Stimulated activated naive CD8-positive, alpha-beta T cell treated with anti-CD3 and anti-CD28 coated beads, Interleukin-15, amount 100 ng/mL, for 72 hours (primary cell): ENCODE measurements at regions not wholly inside any gene's neighbourhood (a gene's known extent, or its start where the extent isn't known, plus 50 kb on each side); places are given as distances from the start of the nearest gene placed in this dataset.
"Not testable (repeated sequence)": the region's sequence is repeated elsewhere in the genome, so short reads cannot be mapped to it uniquely, and the experiment has no call there.

ENCODE experiments used
- ATAC-seq: fragments of 150-1000 bp; cut with Tn5 transposase; 2 replicates; pipeline ENCODE4 v1.10.0; 2021; ENCODE audit warnings: mild to moderate bottlenecking, moderate library complexity
- DNase-seq, 2 donors: peaks; one replicate each; pipeline ENCODE4 v3.0.0; 2021 to 2022
- H3K27ac Mint-ChIP-seq, 2 donors: one replicate each; pipeline ENCODE4 v1.8.0; 2022; ENCODE audit warnings: mild to moderate bottlenecking in 2 of 2, mixed read lengths in 2 of 2, moderate library complexity in 2 of 2
- H3K27me3 Mint-ChIP-seq: one replicate; pipeline ENCODE4 v1.8.0; 2022; ENCODE audit warnings: mixed read lengths
- H3K4me1 Mint-ChIP-seq: one replicate; pipeline ENCODE4 v1.8.0; 2022; ENCODE audit warnings: mild to moderate bottlenecking, mixed read lengths
- H3K4me3 Mint-ChIP-seq, 2 donors: one replicate each; pipeline ENCODE4 v1.8.0; 2022; ENCODE audit warnings: mild to moderate bottlenecking in 2 of 2, mixed read lengths in 2 of 2, moderate library complexity in 1 of 2
- H3K9me3 Mint-ChIP-seq, 2 donors: one replicate each; pipeline ENCODE4 v1.8.0; 2022; ENCODE audit warnings: mixed read lengths in 2 of 2

DNA sequence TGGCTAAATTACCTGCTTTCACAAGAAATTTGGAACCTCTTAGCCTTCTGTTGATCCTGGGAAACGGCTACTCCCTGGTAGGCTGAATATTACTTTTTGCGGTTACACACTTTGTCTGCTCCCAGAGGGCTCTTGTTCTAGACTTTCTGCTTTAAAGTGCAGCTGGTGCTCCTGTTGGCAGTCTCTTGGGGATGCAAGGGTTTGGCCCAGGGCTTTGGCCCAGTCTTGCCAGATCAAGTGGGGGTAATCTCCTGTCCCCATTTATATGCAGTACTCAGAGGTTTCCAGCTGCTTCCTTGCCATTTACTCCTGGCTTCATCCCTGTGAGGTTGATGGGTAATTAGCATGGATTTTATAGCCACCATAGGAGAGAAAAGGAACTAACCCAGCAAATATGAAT is 558.2 kb upstream of the MIS18BP1 start:
- DNase-seq, result no peak
- Mint-ChIP-seq H3K4me1 (no peaks in the 10 kb centered on the region), H3K9me3 (peaks cover 4 to 6% of the 10 kb centered on the region in 2 donors), H3K27me3 (no peaks in the 10 kb centered on the region), H3K4me3 (no peak overlapping the region), H3K27ac (no peak overlapping the region)
- no peak for ATAC-seq

DNA sequence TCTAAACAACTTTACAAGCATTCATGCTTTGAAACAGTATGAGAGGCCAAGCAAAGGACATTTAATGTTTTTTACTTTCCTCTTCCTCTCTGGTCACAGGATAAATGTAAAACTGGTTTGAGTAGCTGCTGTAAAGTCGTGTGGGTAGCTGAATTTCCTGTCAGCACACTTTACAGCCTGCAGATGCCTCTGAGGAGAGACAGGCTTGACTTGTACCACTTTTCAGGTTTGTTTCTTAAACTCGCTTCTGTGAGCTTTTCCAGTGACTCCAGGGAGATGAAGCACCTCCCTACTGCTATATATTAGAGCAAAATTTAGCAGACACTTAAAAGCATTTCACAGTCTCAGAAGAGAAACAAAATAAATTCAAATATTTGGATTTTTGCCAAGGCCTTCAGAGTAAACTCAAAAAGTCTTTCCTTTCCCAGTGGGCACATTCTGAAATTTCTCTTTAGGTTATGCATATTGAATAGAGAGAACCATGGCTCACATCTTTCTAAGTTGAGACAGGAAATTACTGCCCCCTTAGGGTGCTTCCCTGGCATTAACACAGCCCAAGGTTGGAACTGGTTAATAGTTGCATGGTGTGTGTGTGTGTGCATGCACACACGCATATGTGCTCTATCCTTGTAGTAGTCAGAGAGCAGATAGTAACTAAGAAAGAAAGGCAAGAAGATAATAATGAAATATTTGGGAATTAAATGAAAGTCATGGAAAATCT is 557.3 kb upstream of the MIS18BP1 start:
- Mint-ChIP-seq H3K27me3 (no peaks in the 10 kb centered on the region), H3K9me3 (peaks cover 0 to 6% of the 10 kb centered on the region in 2 donors), H3K4me1 (no peaks in the 10 kb centered on the region), H3K4me3 (no peak overlapping the region), H3K27ac (no peak overlapping the region)
- DNase-seq (no peak), ATAC-seq (no peak)

DNA sequence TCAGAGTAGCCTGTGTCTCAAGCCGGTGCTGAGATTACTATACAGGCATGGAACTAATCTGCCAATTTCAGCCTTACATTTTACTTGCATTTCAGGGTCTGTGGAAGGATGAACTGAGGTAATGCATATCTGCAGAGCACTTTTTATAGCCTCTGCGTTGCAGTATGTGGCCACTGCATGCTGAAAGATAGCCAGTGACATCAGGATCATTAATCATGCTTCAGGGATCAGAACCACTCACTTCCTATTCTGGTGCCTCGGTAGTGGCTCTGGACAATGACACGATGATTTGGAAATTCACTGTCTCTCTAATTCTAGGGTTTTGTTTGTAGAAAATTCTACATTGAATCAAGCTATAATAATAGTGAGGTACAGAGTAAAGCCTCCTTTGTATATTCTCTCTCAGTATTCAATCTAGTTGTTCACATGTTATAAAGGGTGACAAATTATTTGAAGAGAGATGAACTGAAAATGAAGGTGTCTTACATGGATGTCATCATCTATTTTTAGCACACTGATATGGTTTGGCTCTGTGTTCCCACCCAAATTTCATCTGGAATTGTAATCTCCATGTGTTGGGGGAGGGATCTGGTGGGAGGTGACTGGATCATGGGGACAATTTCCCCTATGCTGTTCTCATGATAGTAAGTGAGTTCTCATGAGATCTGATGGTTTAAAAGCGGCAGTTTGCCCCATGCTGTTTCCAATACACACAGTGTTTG is 554.3 kb upstream of the MIS18BP1 start:
- no peaks in the 10 kb centered on the region for H3K4me1 Mint-ChIP-seq
- H3K27me3 Mint-ChIP-seq, result no peaks in the 10 kb centered on the region
- no peaks in the 10 kb centered on the region for H3K9me3 Mint-ChIP-seq
- no peak for ATAC-seq
- no peak overlapping the region for H3K4me3 Mint-ChIP-seq
- no peak for DNase-seq
- H3K27ac Mint-ChIP-seq, result no peak overlapping the region

DNA sequence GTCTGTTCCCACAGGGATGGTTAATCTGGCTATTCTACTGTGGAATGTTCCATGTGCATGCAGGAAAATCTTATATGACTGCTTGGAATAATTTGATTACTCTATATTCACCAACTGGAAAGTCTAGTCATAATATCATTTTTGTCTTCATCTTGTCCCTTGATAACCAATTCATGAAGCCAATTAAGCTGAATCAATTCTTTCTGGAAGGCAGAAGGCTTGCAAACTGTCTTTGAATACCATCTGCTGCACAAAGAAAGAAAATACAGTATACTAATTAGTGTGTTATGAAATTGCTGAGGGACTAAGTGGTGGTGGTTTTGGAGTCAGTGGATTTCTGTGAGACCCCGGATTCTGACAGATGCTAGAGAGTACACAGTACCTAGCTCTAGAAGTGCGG is 546.5 kb upstream of the MIS18BP1 start:
- DNase-seq (no peak), ATAC-seq (no peak)
- Mint-ChIP-seq H3K4me3 (no peak overlapping the region), H3K27ac (no peak overlapping the region), H3K4me1 (no peaks in the 10 kb centered on the region), H3K9me3 (no peaks in the 10 kb centered on the region), H3K27me3 (no peaks in the 10 kb centered on the region)

DNA sequence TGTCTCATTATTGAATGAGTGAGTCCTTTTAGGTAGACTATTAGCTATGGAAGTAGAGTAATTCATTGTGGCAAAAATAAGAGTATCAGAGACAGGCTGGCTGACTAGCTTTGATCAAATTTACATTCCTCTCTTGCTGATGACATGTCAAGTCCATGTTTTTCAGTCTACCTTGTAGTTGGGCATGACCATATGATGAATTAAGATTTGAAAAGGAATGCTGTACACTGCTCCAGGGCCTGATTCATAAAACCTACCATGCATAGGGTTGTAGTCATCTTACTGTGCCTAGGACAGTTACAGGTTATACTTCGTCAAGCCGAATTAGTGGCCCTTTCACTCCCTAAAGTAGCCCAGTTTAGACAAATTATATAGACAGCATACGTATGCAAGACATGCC is 545.7 kb upstream of the MIS18BP1 start:
- DNase-seq, result no peak

DNA sequence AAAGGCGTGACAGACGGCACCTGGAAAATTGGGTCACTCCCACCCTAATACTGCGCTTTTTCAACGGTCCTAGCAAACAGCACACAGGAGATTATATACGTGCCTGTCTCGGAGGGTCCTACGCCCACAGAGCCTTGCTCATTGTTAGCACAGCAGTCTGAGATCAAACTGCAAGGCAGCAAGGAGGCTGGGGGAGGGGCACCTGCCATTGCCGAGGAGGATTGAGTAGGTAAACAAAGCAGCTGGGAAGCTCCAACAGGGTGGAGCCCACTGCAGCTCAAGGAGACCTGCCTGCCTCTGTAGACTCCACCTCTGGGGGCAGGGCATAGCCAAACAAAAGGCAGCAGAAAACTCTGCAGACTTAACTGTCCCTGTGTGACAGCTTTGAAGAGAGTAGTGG is 543.0 kb upstream of the MIS18BP1 start:
- DNase-seq, H3K4me1 Mint-ChIP-seq, H3K4me3 Mint-ChIP-seq, ATAC-seq, H3K9me3 Mint-ChIP-seq, H3K27ac Mint-ChIP-seq, H3K27me3 Mint-ChIP-seq: not testable (repeated sequence)

More for the DNA sequence above, 545.7 kb upstream of the MIS18BP1 start:
- no peak overlapping the region for H3K27ac Mint-ChIP-seq
- H3K4me1 Mint-ChIP-seq, result no peaks in the 10 kb centered on the region
- H3K4me3 Mint-ChIP-seq, result no peak overlapping the region
- H3K27me3 Mint-ChIP-seq, result no peaks in the 10 kb centered on the region
- ATAC-seq, result no peak
- H3K9me3 Mint-ChIP-seq, result no peaks in the 10 kb centered on the region

DNA sequence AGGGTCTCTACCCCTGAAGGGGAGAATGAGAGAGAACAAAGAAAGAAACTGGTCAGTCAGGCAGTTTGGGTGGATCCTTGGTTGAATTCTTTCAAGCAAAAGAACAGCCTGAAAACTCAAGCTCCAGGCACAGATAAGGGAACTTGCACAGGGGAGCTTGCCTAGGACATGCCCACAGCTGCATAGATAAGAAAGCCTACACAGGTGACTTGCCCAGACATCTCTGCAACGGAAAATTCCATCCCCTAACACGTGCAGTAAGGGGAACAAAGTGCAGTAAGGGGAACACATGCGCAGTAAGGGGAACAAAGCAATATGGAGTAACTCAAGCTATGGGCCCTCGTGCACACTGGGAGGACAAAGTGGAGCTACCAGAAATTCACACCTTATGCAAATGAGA is 540.1 kb upstream of the MIS18BP1 start:
- Mint-ChIP-seq H3K4me3 (no peak overlapping the region), H3K27me3 (no peaks in the 10 kb centered on the region), H3K4me1 (no peaks in the 10 kb centered on the region), H3K9me3 (peaks cover 0 to 7% of the 10 kb centered on the region in 2 donors), H3K27ac (no peak overlapping the region)
- DNase-seq, result no peak
- no peak for ATAC-seq

DNA sequence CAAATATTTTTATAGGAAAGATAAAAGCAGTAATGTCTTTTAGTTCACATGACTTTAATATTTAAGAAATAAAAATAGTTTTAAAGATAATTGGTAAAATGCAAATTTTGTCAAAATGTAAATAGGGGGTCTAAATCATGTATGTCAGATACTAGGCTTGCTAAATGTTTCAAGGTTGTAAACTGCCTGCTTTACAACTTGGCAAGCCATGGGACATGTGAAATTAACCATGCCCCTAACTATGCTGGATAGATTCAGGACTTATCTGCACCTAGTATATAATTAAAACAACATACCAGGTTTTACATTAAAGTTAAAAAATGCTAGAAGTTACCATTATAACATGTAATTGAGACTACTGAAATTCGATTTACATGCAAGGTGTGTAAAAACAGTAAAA is 537.3 kb upstream of the MIS18BP1 start:
- peaks cover 2 to 26% of the 10 kb centered on the region in 2 donors for H3K9me3 Mint-ChIP-seq
- H3K4me1 Mint-ChIP-seq, result no peaks in the 10 kb centered on the region
- no peak overlapping the region for H3K27ac Mint-ChIP-seq
- DNase-seq (no peak), ATAC-seq (no peak)
- H3K27me3 Mint-ChIP-seq, result no peaks in the 10 kb centered on the region
- no peak overlapping the region for H3K4me3 Mint-ChIP-seq

DNA sequence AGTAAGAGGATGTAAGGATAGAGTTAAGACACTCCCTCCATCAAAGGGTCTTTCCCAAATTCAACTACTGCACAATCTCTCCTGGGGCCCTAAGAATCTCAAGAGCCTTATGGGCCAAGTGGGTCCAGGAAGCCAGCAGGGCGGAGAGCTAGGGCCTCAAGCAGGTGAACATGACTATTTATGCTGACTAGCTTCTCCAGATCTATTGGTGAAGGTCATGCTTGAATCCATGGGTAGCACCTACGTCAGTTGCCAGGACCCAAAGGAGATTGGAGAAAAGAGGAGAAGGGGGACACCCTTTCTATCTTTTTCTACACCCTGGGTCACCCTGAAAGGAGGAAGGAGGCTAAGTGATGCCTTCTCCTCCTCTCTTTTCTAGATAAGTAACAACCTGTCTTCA is 534.2 kb upstream of the MIS18BP1 start:
- DNase-seq (no peak), ATAC-seq (no peak)
- H3K9me3 Mint-ChIP-seq, result peaks cover 16 to 50% of the 10 kb centered on the region in 2 donors
- no peaks in the 10 kb centered on the region for H3K4me1 Mint-ChIP-seq
- H3K4me3 Mint-ChIP-seq, result no peak overlapping the region
- no peaks in the 10 kb centered on the region for H3K27me3 Mint-ChIP-seq
- H3K27ac Mint-ChIP-seq, result no peak overlapping the region

DNA sequence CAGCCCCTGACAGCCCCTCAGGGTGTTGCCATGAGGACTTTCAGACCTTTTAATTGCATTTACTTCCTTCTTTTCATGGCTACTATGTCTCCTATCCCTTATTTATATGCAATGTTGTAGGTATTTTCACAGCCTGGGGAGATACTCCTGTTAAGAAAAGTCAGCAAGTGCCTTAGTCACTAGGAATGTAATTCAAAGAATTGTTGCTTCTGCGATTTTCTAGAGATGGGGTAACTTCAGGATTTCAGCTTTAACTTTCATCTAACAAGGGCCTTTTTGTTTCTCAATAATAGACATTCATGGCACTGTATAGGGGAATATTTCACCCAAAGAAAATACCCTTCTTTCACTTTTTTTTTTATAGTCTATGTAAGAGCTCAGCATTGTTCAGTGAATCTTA is 533.3 kb upstream of the MIS18BP1 start:
- Mint-ChIP-seq H3K9me3 (peaks cover 21 to 58% of the 10 kb centered on the region in 2 donors), H3K4me1 (no peaks in the 10 kb centered on the region), H3K27ac (no peak overlapping the region), H3K4me3 (no peak overlapping the region), H3K27me3 (no peaks in the 10 kb centered on the region)
- no peak for DNase-seq
- ATAC-seq, result no peak

DNA sequence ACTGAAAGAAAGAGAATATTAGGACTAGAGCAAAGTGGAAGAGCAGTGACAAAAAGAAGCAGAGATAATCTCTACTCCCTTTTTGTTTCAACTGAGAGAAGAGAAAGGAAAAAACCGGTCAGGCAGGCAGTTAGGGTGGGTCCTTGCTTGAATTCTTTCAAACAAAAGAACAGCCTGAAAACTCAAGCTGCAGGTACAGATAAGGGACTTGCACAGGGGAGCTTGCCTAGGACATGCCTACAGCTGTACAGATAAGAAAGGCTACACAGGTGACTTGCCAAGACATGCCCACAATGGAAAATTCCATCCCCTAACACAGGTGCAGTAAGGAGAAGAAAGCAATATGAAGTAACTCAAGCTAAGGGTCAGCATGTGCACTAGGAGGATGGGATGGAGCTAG is 532.2 kb upstream of the MIS18BP1 start:
- H3K27me3 Mint-ChIP-seq, result no peaks in the 10 kb centered on the region
- peaks cover 21 to 68% of the 10 kb centered on the region in 2 donors for H3K9me3 Mint-ChIP-seq
- no peak for DNase-seq

DNA sequence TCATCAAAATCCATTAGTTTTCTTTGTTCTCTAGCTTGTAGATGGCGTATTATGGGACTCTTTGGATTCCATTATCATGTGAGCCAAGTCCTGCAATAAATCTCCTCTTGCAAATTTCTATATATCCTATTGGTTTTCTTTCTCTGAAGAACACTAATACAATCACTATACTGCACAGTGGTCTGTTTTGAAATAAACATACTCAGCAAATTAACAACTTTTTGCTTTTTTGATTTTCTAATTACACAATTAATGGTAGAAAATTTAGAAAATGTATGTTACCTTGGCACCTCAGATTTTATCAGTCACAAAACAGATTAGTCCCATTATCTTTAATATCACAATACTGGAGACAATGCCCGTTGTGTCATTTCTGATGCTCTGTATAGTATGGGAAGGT is 513.2 kb upstream of the MIS18BP1 start:
- H3K4me3 Mint-ChIP-seq, result no peak overlapping the region
- no peaks in the 10 kb centered on the region for H3K4me1 Mint-ChIP-seq
- DNase-seq (no peak), ATAC-seq (no peak)
- H3K27ac Mint-ChIP-seq, result no peak overlapping the region
- peaks cover 10 to 16% of the 10 kb centered on the region in 2 donors for H3K9me3 Mint-ChIP-seq
- no peaks in the 10 kb centered on the region for H3K27me3 Mint-ChIP-seq

More for the DNA sequence above, 532.2 kb upstream of the MIS18BP1 start:
- Mint-ChIP-seq H3K27ac (no peak overlapping the region), H3K4me1 (no peaks in the 10 kb centered on the region), H3K4me3 (no peak overlapping the region)
- no peak for ATAC-seq

DNA sequence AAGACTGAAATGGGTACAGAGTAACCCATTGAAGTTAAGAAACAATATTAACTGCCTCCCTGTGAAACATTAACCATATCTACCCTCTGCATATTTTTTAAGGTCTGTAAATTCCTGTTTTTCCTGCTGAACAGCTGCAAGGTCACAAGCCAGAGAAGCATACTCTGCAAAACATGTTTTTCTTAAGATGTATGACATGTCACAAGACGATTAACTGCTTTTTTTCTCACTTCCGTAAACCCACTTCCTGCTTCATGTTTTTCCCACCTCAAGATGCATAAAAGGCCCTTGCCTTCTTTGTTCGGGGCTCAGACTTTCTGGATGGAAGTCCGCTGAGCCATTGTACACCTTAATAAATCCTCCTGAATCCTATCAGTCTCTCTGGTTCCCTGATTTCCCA is 504.7 kb upstream of the MIS18BP1 start:
- no peak overlapping the region for H3K4me3 Mint-ChIP-seq
- peaks cover 14 to 29% of the 10 kb centered on the region in 2 donors for H3K9me3 Mint-ChIP-seq
- H3K27ac Mint-ChIP-seq, result no peak overlapping the region
- DNase-seq (no peak), ATAC-seq (no peak)
- no peaks in the 10 kb centered on the region for H3K27me3 Mint-ChIP-seq
- no peaks in the 10 kb centered on the region for H3K4me1 Mint-ChIP-seq

DNA sequence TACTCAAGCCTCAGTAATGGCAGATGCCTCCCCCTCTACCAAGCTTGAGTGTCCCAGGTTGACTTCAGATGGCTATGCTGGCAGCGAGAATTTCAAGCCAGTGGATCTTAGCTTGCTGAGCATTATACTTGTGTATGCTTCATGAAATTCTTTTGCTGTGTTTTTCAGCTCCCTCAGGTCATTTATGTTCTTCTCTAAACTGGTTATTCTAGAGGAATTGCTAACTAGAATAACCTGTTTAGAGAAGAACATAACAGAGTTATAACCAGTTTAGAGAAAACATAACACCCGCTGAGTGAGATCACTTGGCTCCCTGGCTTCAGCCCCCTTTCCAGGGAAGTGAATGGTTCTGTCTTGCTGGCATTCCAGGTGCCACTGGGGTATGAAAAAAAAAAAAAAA is 503.4 kb upstream of the MIS18BP1 start:
- H3K27ac Mint-ChIP-seq, DNase-seq, H3K4me3 Mint-ChIP-seq, ATAC-seq, H3K4me1 Mint-ChIP-seq, H3K27me3 Mint-ChIP-seq: not testable (repeated sequence)
- peaks cover 16 to 31% of the 10 kb centered on the region in 2 donors for H3K9me3 Mint-ChIP-seq

DNA sequence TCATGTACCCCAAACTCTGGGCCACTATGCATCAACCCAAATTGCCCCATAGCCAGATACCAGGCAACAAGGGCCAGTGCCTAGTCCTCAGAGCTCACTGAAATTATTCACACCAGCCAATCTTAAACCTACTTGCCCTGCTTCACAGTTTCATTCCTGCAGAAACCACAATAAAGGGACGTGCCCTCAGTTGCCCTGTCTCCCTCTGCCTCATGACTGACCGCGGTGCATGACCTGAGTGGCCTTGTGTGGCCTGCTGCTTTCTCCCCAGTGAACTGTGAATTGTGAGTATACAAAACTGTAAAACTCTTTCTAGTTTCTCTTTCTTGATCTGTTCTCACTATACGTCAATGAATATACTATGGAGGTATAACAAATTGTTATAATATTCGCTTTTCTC is 490.9 kb upstream of the MIS18BP1 start:
- ATAC-seq, result no peak
- DNase-seq, result no peak
- Mint-ChIP-seq H3K4me1 (no peaks in the 10 kb centered on the region), H3K27me3 (no peaks in the 10 kb centered on the region), H3K9me3 (peaks cover 0 to 10% of the 10 kb centered on the region in 2 donors), H3K4me3 (no peak overlapping the region), H3K27ac (no peak overlapping the region)

DNA sequence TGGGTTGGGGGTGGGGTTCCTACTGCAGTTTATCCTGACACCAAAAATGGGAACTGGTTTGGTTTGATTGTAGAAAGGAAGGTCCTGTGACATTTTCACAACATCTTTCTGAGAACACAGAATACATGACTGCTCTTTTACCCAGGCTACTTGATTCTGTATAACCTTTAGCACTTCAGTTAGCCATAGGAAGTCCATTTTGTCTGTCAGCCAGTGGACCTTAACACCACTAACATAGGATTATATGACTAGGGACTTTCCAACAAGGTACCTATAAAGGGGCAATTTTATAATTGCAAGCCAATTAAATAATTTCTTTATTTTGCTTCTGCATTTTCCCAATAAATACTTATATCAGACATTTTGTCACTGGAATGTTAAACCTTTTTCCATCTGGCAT is 489.2 kb upstream of the MIS18BP1 start:
- no peak for DNase-seq
- no peak for ATAC-seq
- Mint-ChIP-seq H3K4me3 (no peak overlapping the region), H3K9me3 (peaks cover 0 to 21% of the 10 kb centered on the region in 2 donors), H3K27me3 (no peaks in the 10 kb centered on the region), H3K4me1 (no peaks in the 10 kb centered on the region), H3K27ac (no peak overlapping the region)
